Dendritic cell treated with granulocyte-macrophage colony-stimulating factor and Interleukin-4, amounts not matched to agents 40 ng/mL and 50 ng/mL, for 4 days (primary cell): ENCODE measurements at regions not wholly inside any gene's neighbourhood (a gene's known extent, or its start where the extent isn't known, plus 50 kb on each side); places are given as distances from the start of the nearest gene placed in this dataset.
"Not testable (repeated sequence)": the region's sequence is repeated elsewhere in the genome, so short reads cannot be mapped to it uniquely, and the experiment has no call there.

ENCODE experiments used
- H3K27ac Mint-ChIP-seq: one replicate; pipeline ENCODE4 v1.8.0; 2022; ENCODE audit warnings: mild to moderate bottlenecking, mixed read lengths
- H3K27me3 Mint-ChIP-seq: one replicate; pipeline ENCODE4 v1.8.0; 2022; ENCODE audit warnings: mild to moderate bottlenecking, mixed read lengths
- H3K36me3 Mint-ChIP-seq: one replicate; pipeline ENCODE4 v1.8.0; 2022; ENCODE audit warnings: low read depth, mixed read lengths
- H3K4me1 Mint-ChIP-seq: one replicate; pipeline ENCODE4 v1.8.0; 2022; ENCODE audit warnings: low read depth, mixed read lengths
- H3K4me3 Mint-ChIP-seq: one replicate; pipeline ENCODE4 v1.8.0; 2022; ENCODE audit warnings: mild to moderate bottlenecking, moderate library complexity, mixed read lengths
- H3K9me3 Mint-ChIP-seq: one replicate; pipeline ENCODE4 v1.8.0; 2022; ENCODE audit warnings: mixed read lengths
- intact Hi-C: fragments of 100-400 bp; cut with micrococcal nuclease; formaldehyde crosslinking; loops from one replicate; pipeline ENCODE4 v1.15.0; 2022

- H3K4me3 Mint-ChIP-seq, result no peak overlapping the region
- H3K9me3 Mint-ChIP-seq, result no peaks in the 10 kb centered on the region
- intact Hi-C loops, result no loop called here
- H3K4me1 Mint-ChIP-seq, result peaks cover 7% of the 10 kb centered on the region
- H3K27ac Mint-ChIP-seq, result no peak overlapping the region
- H3K27me3 Mint-ChIP-seq, result peaks cover 19% of the 10 kb centered on the region
- no peaks in the 10 kb centered on the region for H3K36me3 Mint-ChIP-seq
These were observed 69.3 kb downstream of the SOWAHC start for GRCh38 chr2:109683452-109683851.

- no peaks in the 10 kb centered on the region for H3K9me3 Mint-ChIP-seq
- H3K4me1 Mint-ChIP-seq, result peaks cover 7% of the 10 kb centered on the region
- H3K36me3 Mint-ChIP-seq, result no peaks in the 10 kb centered on the region
- H3K4me3 Mint-ChIP-seq, result no peak overlapping the region
- intact Hi-C loops, result no loop called here
- H3K27ac Mint-ChIP-seq, result no peak overlapping the region
- peaks cover 15% of the 10 kb centered on the region for H3K27me3 Mint-ChIP-seq
These were observed 71.3 kb downstream of the SOWAHC start for GRCh38 chr2:109685453-109685852.

GRCh38 chr2:109686921-109687320 is 72.8 kb downstream of the SOWAHC start:
- Mint-ChIP-seq H3K4me1 (peaks cover 14% of the 10 kb centered on the region), H3K27ac (no peak overlapping the region), H3K27me3 (peaks cover 4% of the 10 kb centered on the region), H3K9me3 (no peaks in the 10 kb centered on the region), H3K4me3 (no peak overlapping the region), H3K36me3 (no peaks in the 10 kb centered on the region)
- intact Hi-C loops, result no loop called here

- Mint-ChIP-seq H3K4me1 (peaks cover 34% of the 10 kb centered on the region), H3K9me3 (no peaks in the 10 kb centered on the region), H3K27me3 (peaks cover 4% of the 10 kb centered on the region), H3K4me3 (no peak overlapping the region), H3K36me3 (no peaks in the 10 kb centered on the region), H3K27ac (no peak overlapping the region)
- intact Hi-C loops, result no loop called here
These were observed 75.2 kb downstream of the SOWAHC start for GRCh38 chr2:109689182-109689930.

GRCh38 chr2:109689973-109690372 is 75.8 kb downstream of the SOWAHC start:
- intact Hi-C loops, result no loop called here
- Mint-ChIP-seq H3K9me3 (no peaks in the 10 kb centered on the region), H3K27me3 (peaks cover 4% of the 10 kb centered on the region), H3K27ac (no peak overlapping the region), H3K4me3 (no peak overlapping the region), H3K4me1 (peaks cover 37% of the 10 kb centered on the region), H3K36me3 (no peaks in the 10 kb centered on the region)

- intact Hi-C loops, result no loop called here
- Mint-ChIP-seq H3K4me1 (peaks cover 39% of the 10 kb centered on the region), H3K9me3 (no peaks in the 10 kb centered on the region), H3K36me3 (no peaks in the 10 kb centered on the region), H3K27ac (no peak overlapping the region), H3K27me3 (peaks cover 7% of the 10 kb centered on the region), H3K4me3 (no peak overlapping the region)
These were observed 76.3 kb downstream of the SOWAHC start for GRCh38 chr2:109690457-109690821.

- no peak overlapping the region for H3K27ac Mint-ChIP-seq
- H3K36me3 Mint-ChIP-seq, result no peaks in the 10 kb centered on the region
- H3K4me3 Mint-ChIP-seq, result no peak overlapping the region
- H3K4me1 Mint-ChIP-seq, result peaks cover 34% of the 10 kb centered on the region
- no peaks in the 10 kb centered on the region for H3K9me3 Mint-ChIP-seq
- peaks cover 9% of the 10 kb centered on the region for H3K27me3 Mint-ChIP-seq
- intact Hi-C loops, result no loop called here
These were observed 76.8 kb downstream of the SOWAHC start for GRCh38 chr2:109690822-109691541.

- intact Hi-C loops, result no loop called here
- H3K9me3 Mint-ChIP-seq, result no peaks in the 10 kb centered on the region
- peak overlapping the region; percentile 37 for H3K27ac Mint-ChIP-seq
- no peak overlapping the region for H3K4me3 Mint-ChIP-seq
- peaks cover 34% of the 10 kb centered on the region for H3K4me1 Mint-ChIP-seq
- H3K36me3 Mint-ChIP-seq, result no peaks in the 10 kb centered on the region
- peaks cover 8% of the 10 kb centered on the region for H3K27me3 Mint-ChIP-seq
These were observed 78.0 kb downstream of the SOWAHC start for GRCh38 chr2:109692013-109692743.

GRCh38 chr2:109692831-109693230 is 78.7 kb downstream of the SOWAHC start:
- H3K4me3 Mint-ChIP-seq, intact Hi-C loops, H3K27me3 Mint-ChIP-seq, H3K9me3 Mint-ChIP-seq, H3K36me3 Mint-ChIP-seq: not testable (repeated sequence)
- H3K4me1 Mint-ChIP-seq, result peaks cover 34% of the 10 kb centered on the region
- H3K27ac Mint-ChIP-seq, result peak overlapping the region; percentile 37

- intact Hi-C loops, H3K27me3 Mint-ChIP-seq, H3K4me3 Mint-ChIP-seq, H3K27ac Mint-ChIP-seq, H3K36me3 Mint-ChIP-seq, H3K9me3 Mint-ChIP-seq: not testable (repeated sequence)
- H3K4me1 Mint-ChIP-seq, result peaks cover 34% of the 10 kb centered on the region
These were observed 79.1 kb downstream of the SOWAHC start for GRCh38 chr2:109693292-109693691.

GRCh38 chr2:109694190-109694589 is 80.0 kb downstream of the SOWAHC start:
- Mint-ChIP-seq H3K4me3 (no peak overlapping the region), H3K27me3 (peaks cover 15% of the 10 kb centered on the region), H3K4me1 (peaks cover 34% of the 10 kb centered on the region), H3K27ac (no peak overlapping the region), H3K9me3 (no peaks in the 10 kb centered on the region), H3K36me3 (no peaks in the 10 kb centered on the region)
- intact Hi-C loops, result no loop called here

- Mint-ChIP-seq H3K27me3 (peaks cover 18% of the 10 kb centered on the region), H3K4me3 (no peak overlapping the region), H3K4me1 (peaks cover 34% of the 10 kb centered on the region), H3K36me3 (no peaks in the 10 kb centered on the region), H3K27ac (no peak overlapping the region), H3K9me3 (no peaks in the 10 kb centered on the region)
- intact Hi-C loops, result no loop called here
These were observed 81.1 kb downstream of the SOWAHC start for GRCh38 chr2:109695290-109695689.

- Mint-ChIP-seq H3K4me1 (peaks cover 7% of the 10 kb centered on the region), H3K9me3 (no peaks in the 10 kb centered on the region), H3K27me3 (peaks cover 33% of the 10 kb centered on the region), H3K4me3 (no peak overlapping the region), H3K36me3 (no peaks in the 10 kb centered on the region), H3K27ac (no peak overlapping the region)
- intact Hi-C loops, result no loop called here
These were observed 85.5 kb downstream of the SOWAHC start for GRCh38 chr2:109699646-109700045.

GRCh38 chr2:109700680-109701274 is 86.6 kb downstream of the SOWAHC start:
- Mint-ChIP-seq H3K9me3 (no peaks in the 10 kb centered on the region), H3K36me3 (no peaks in the 10 kb centered on the region), H3K4me1 (no peaks in the 10 kb centered on the region)

More at GRCh38 chr2:109700680-109701274, 86.6 kb downstream of the SOWAHC start:
- intact Hi-C loops, result no loop called here
- H3K27ac Mint-ChIP-seq, result no peak overlapping the region
- peaks cover 27% of the 10 kb centered on the region for H3K27me3 Mint-ChIP-seq
- H3K4me3 Mint-ChIP-seq, result no peak overlapping the region
